ENCODE measurements at regions not wholly inside any gene's neighbourhood (a gene's known extent, or its start where the extent isn't known, plus 50 kb on each side); places are given as distances from the start of the nearest gene placed in this dataset.

DNA sequence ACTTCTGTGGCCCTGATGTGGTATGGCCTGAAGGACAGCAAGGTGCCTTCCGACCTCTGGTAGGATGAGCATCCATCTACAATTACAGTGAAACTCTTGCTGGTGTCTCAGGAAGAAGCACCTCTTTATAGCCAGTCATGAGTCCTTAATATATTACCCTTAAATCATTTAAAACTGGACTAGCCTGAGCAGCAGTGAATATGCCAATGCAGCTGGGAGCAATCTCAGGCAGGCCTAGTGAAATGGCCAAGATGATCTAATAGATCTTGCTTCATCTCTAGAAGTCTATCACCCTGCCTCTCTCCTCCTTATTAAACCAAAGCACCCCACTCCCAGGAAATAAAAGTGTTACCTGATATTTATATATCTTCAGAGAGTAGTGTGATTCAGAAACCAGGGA is 66.7 kb upstream of the SORCS3 start:
- TF ChIP-seq POLR2A (IDR thresholded peaks at IDR 0.05) (no peak), POLR2AphosphoS5 (IDR thresholded peaks at IDR 0.05) (no peak)
- TF ChIP-seq, protein P1, sequence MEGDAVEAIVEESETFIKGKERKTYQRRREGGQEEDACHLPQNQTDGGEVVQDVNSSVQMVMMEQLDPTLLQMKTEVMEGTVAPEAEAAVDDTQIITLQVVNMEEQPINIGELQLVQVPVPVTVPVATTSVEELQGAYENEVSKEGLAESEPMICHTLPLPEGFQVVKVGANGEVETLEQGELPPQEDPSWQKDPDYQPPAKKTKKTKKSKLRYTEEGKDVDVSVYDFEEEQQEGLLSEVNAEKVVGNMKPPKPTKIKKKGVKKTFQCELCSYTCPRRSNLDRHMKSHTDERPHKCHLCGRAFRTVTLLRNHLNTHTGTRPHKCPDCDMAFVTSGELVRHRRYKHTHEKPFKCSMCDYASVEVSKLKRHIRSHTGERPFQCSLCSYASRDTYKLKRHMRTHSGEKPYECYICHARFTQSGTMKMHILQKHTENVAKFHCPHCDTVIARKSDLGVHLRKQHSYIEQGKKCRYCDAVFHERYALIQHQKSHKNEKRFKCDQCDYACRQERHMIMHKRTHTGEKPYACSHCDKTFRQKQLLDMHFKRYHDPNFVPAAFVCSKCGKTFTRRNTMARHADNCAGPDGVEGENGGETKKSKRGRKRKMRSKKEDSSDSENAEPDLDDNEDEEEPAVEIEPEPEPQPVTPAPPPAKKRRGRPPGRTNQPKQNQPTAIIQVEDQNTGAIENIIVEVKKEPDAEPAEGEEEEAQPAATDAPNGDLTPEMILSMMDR (IDR thresholded peaks at IDR 0.05) = no peak
